WTC11 (cell line): ENCODE measurements at regions not wholly inside any gene's neighbourhood (a gene's known extent, or its start where the extent isn't known, plus 50 kb on each side); places are given as distances from the start of the nearest gene placed in this dataset.

Source experiments
- AFF4 ChIP-seq: sonication (generic); formaldehyde crosslinking; IDR thresholded peaks from 2 replicates; pipeline ENCODE4 v1.8.1; 2023; ENCODE audit warnings: mild to moderate bottlenecking, missing genetic modification reagents, borderline replicate concordance
- CREB1 ChIP-seq: sonication (generic); formaldehyde crosslinking; IDR thresholded peaks from 2 replicates; pipeline ENCODE4 v1.8.0; 2023; ENCODE audit warnings: mild to moderate bottlenecking, missing genetic modification reagents
- PRDM15 ChIP-seq: sonication (generic); formaldehyde crosslinking; IDR thresholded peaks from 2 replicates; pipeline ENCODE4 v1.8.0; 2022; ENCODE audit warnings: missing genetic modification reagents
- ZNF425 ChIP-seq: fragments of 250-450 bp; sonication (Bioruptor Pico); conservative IDR thresholded peaks from 2 replicates; pipeline ENCODE4 v1.9.0; 2021; ENCODE audit warnings: mild to moderate bottlenecking

GRCh38 chr12:115097416-115097815 lies 413.4 kb upstream of the TBX3 start:
- TF ChIP-seq PRDM15 (CRISPR knock-in tag) (no peak), ZNF425 (CRISPR knock-in tag) (no peak), AFF4 (CRISPR knock-in tag) (no peak), CREB1 (CRISPR knock-in tag) (no peak)
